Tibial artery (tissue), 4 donors: ENCODE measurements at regions not wholly inside any gene's neighbourhood (a gene's known extent, or its start where the extent isn't known, plus 50 kb on each side); places are given as distances from the start of the nearest gene placed in this dataset.

Experiments
- DNase-seq, 2 donors: peaks; one replicate each; pipeline ENCODE4 v3.0.0-alpha.2; 2019
- H3K27ac ChIP-seq, 2 donors: fragments of 200-600 bp; sonication (generic) in 1 of 2; 1 replicate in 1 of 2; 2 replicates in 1 of 2; pipeline ENCODE4 v1.5.1; 2018 to 2019; ENCODE audit warnings: mild to moderate bottlenecking in 1 of 2
- H3K27me3 ChIP-seq, 2 donors: fragments of 200-600 bp; sonication (generic) in 1 of 2; one replicate each; pipeline versions ENCODE4 v1.5.1 to v1.6.0; 2016 to 2019
- H3K36me3 ChIP-seq, 3 donors: fragments of 200-600 bp; sonication (generic) in 2 of 3; one replicate each; pipeline ENCODE4 v1.5.1; 2016 to 2019; ENCODE audit warnings: mild to moderate bottlenecking in 2 of 3
- H3K4me1 ChIP-seq, 4 donors: fragments of 200-600 bp; sonication (generic) in 2 of 4; 1 replicate in 3 of 4; 2 replicates in 1 of 4; pipeline ENCODE4 v1.5.1; 2016 to 2019
- H3K4me3 ChIP-seq, 2 donors: fragments of 200-600 bp; sonication (generic) in 1 of 2; 1 replicate in 1 of 2; 2 replicates in 1 of 2; pipeline ENCODE4 v1.5.1; 2018 to 2019; ENCODE audit warnings: mild to moderate bottlenecking in 2 of 2
- H3K9me3 ChIP-seq, 3 donors: fragments of 200-600 bp; sonication (generic) in 1 of 3; one replicate each; pipeline ENCODE4 v1.5.1; 2016 to 2019
- intact Hi-C: fragments of 100-400 bp; cut with DNase I; formaldehyde crosslinking; loops from one replicate; pipeline ENCODE4 v1.15.0; 2023; ENCODE audit warnings: low total_unique reads
- TF ChIP-seq, protein P1 (sequence below), 2 experiments: fragments of 200-600 bp in 1 of 2; fragments of 450-650 bp in 1 of 2; IDR thresholded peaks; one replicate each; pipeline ENCODE4 v1.5.1; 2017 to 2019; ENCODE audit warnings: antibody characterized with exemption in 2 of 2, mild to moderate bottlenecking in 1 of 2, moderate library complexity in 1 of 2

DNA sequence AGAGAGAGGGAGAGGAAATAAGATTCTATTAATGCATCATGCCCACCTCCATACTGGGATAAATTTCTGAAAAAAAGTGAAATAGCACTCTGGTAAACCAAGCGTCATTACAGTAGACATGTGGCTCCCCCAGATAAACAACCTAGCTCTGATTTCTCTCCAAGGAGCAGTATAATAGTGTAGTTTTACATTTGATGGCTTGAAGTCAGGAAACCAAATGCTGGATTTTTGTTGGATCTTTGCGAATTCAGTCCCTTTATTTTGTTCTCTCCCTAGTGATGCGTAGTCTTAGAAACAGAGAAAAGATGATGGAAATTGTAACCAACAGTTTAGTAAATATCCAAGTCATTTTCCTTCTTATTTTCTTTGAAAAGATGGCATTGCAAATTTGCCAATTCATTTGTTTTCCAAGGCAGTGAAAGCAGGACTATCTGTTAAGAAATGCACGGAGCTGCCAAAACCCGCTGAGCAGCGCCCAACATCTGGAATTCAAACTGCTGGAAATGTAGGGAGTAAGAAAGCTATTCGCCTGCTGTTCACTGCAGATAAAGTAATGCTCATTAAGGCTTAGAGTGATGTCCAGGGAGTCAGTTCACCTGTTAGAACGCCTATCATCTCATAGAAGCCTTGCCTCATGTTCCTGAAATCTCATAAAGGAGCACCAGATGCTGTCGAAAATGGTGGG is 85.7 kb upstream of the DOK5 start:
- TF ChIP-seq, protein P1, sequence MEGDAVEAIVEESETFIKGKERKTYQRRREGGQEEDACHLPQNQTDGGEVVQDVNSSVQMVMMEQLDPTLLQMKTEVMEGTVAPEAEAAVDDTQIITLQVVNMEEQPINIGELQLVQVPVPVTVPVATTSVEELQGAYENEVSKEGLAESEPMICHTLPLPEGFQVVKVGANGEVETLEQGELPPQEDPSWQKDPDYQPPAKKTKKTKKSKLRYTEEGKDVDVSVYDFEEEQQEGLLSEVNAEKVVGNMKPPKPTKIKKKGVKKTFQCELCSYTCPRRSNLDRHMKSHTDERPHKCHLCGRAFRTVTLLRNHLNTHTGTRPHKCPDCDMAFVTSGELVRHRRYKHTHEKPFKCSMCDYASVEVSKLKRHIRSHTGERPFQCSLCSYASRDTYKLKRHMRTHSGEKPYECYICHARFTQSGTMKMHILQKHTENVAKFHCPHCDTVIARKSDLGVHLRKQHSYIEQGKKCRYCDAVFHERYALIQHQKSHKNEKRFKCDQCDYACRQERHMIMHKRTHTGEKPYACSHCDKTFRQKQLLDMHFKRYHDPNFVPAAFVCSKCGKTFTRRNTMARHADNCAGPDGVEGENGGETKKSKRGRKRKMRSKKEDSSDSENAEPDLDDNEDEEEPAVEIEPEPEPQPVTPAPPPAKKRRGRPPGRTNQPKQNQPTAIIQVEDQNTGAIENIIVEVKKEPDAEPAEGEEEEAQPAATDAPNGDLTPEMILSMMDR (IDR thresholded peaks at IDR 0.05): no peak
- intact Hi-C loops: no loop called here
- H3K27ac ChIP-seq: no peak overlapping the region
- H3K27me3 ChIP-seq: peaks cover 0 to 3% of the 10 kb centered on the region in 2 donors
- no peaks in the 10 kb centered on the region for H3K36me3 ChIP-seq
- no peaks in the 10 kb centered on the region for H3K4me1 ChIP-seq
- H3K9me3 ChIP-seq: no peaks in the 10 kb centered on the region
- H3K4me3 ChIP-seq: no peak overlapping the region
- DNase-seq: no peak

DNA sequence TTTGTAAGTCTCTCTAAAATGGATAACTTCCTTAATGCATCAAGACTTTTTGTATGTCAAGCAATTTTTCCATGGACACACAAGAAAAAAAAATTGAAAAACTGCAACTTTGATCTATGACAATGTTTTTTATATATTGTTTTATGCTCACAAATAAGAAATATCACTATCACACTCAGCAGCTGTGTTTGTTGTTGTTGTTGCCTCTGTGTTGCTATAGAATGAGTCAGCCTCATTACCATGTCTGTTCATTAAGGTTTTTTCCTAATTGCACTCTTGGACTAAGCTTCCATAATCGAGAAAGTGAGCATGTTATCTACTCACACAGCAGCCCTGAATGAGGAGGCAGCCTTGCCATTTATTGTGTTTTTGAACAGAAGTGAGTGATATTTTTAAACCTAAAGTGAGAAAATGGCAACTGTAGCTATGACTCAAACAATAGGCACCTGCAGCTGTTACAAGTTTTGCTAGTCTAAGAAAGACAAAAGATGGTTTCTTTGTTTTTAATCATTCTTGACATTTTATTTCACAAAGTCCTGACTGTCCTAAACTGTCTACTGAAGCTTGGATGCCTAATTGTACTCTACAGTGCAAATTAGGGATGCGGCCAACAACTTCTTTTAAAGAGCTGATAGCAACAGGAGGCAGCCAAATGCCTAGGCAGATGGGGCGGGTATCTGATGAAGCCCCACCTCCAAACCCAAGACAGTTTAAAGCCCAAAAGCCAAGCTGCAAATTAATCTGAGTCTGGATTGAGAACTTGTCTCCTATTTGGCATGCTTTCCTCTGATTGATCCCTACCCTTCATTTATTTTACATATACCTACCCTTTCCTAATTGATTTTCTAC is 77.9 kb upstream of the DOK5 start:
- intact Hi-C loops: no loop called here
- Histone ChIP-seq H3K4me1 (no peaks in the 10 kb centered on the region), H3K4me3 (no peak overlapping the region), H3K36me3 (no peaks in the 10 kb centered on the region), H3K9me3 (no peaks in the 10 kb centered on the region), H3K27ac (no peak overlapping the region), H3K27me3 (no peaks in the 10 kb centered on the region)
- TF ChIP-seq, protein P1 (IDR thresholded peaks at IDR 0.05): no peak
- DNase-seq: no peak

DNA sequence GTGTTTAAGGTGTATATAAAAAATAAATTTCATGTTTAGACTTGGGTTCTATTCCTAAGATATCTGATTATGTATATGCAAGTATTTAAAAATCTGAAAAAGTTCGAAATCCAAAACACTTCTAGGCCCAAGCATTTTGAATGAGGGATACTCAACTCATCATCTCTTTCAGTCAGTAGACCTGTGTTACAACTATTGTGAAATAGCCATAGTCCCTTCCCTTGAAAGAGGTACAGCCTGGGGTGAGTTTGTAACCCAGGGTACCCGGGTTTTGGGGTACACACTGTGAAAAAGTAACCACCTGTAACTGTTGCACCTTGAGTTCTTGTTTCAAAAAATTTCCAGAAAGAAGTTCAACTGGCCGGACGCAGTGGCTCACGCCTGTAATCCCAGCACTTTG is 76.6 kb upstream of the DOK5 start:
- H3K4me1 ChIP-seq: no peaks in the 10 kb centered on the region
- H3K4me3 ChIP-seq: no peak overlapping the region
- no peaks in the 10 kb centered on the region for H3K36me3 ChIP-seq
- intact Hi-C loops: no loop called here
- DNase-seq: no peak
- H3K27ac ChIP-seq: no peak overlapping the region
- TF ChIP-seq, protein P1 (IDR thresholded peaks at IDR 0.05): no peak
- no peaks in the 10 kb centered on the region for H3K27me3 ChIP-seq
- no peaks in the 10 kb centered on the region for H3K9me3 ChIP-seq

DNA sequence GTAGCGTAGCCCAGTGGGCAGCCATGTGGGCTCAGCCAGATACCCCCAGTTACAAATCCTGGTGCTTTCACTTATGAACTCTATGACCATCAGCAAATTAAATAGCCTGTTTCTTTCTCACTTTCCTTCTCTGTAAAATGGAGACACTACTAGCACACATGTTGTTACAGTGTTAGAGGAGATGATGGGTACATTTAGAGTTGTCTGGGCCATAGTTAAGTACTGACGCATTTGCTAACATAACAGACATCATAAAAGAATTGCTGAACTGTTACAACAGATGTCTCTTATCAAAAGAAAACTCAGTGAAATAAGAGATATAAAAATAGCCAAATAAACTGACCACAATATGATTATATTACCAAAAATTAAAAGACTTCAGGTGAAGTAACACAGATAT is 69.9 kb upstream of the DOK5 start:
- no peak for DNase-seq
- H3K9me3 ChIP-seq: no peaks in the 10 kb centered on the region
- intact Hi-C loops: no loop called here
- no peak overlapping the region for H3K27ac ChIP-seq
- no peaks in the 10 kb centered on the region for H3K4me1 ChIP-seq
- TF ChIP-seq, protein P1 (IDR thresholded peaks at IDR 0.05): no peak
- no peaks in the 10 kb centered on the region for H3K27me3 ChIP-seq
- no peak overlapping the region for H3K4me3 ChIP-seq
- H3K36me3 ChIP-seq: no peaks in the 10 kb centered on the region

DNA sequence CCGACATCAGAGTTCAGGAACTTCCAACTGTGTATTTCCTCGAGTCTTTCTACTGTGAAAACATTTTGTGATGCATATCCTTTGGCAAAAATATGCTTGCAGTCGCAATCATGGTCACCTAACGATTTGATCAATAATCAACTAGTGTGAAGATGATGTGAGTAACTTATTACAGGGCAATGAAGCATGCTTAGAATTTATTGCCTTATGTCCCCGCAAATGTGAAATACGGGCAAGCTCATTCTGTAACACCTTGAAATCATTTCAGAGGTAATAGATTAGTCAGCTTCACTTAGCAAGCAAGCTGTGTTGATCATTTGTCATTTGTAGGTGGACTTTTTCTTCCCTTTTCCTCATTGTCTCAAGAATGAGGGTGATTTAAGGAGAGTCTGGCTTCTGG is 67.9 kb upstream of the DOK5 start:
- no peak overlapping the region for H3K4me3 ChIP-seq

More for the DNA sequence above, 67.9 kb upstream of the DOK5 start:
- DNase-seq: no peak
- Histone ChIP-seq H3K27ac (no peak overlapping the region), H3K9me3 (no peaks in the 10 kb centered on the region), H3K36me3 (no peaks in the 10 kb centered on the region), H3K27me3 (no peaks in the 10 kb centered on the region), H3K4me1 (no peaks in the 10 kb centered on the region)
- TF ChIP-seq, protein P1 (IDR thresholded peaks at IDR 0.05): no peak
- intact Hi-C loops: no loop called here
